Ishikawa (cell line): ENCODE measurements at regions not wholly inside any gene's neighbourhood (a gene's known extent, or its start where the extent isn't known, plus 50 kb on each side); places are given as distances from the start of the nearest gene placed in this dataset.

Experiments
- CEBPB ChIP-seq: IDR thresholded peaks from 2 replicates; pipeline ENCODE4 v1.6.1; 2012
- CREB1 ChIP-seq: IDR thresholded peaks from 2 replicates; pipeline ENCODE4 v1.6.1; 2012; ENCODE audit warnings: low read depth
- EGR1 ChIP-seq: IDR thresholded peaks from 2 replicates; pipeline ENCODE4 v1.6.1; 2012
- EP300 ChIP-seq: IDR thresholded peaks from 2 replicates; pipeline ENCODE4 v1.6.1; 2012; ENCODE audit warnings: borderline replicate concordance
- NFIC ChIP-seq: IDR thresholded peaks from 2 replicates; pipeline ENCODE4 v1.6.1; 2012
- RAD21 ChIP-seq: IDR thresholded peaks from 2 replicates; pipeline ENCODE4 v1.6.1; 2012; ENCODE audit warnings: low read depth
- TAF1 ChIP-seq: IDR thresholded peaks from 2 replicates; pipeline ENCODE4 v1.6.1; 2012; ENCODE audit warnings: low read depth, mild to moderate bottlenecking
- TCF12 ChIP-seq: IDR thresholded peaks from 2 replicates; pipeline ENCODE4 v1.6.1; 2012; ENCODE audit warnings: low read depth
- TEAD4 ChIP-seq: IDR thresholded peaks from 2 replicates; pipeline ENCODE4 v1.6.1; 2012
- YY1 ChIP-seq: IDR thresholded peaks from 2 replicates; pipeline ENCODE4 v1.6.1; 2012; ENCODE audit warnings: low read depth
- ZBTB7A ChIP-seq: IDR thresholded peaks from 2 replicates; pipeline ENCODE4 v1.6.1; 2012; ENCODE audit warnings: low read depth
- TF ChIP-seq, protein P1 (sequence below): IDR thresholded peaks from 2 replicates; pipeline ENCODE4 v1.6.1; 2012
- TF ChIP-seq, protein P2 (sequence below): IDR thresholded peaks from 2 replicates; pipeline ENCODE4 v1.6.1; 2012; ENCODE audit warnings: low read depth, mild to moderate bottlenecking
- TF ChIP-seq, protein P3 (sequence below): IDR thresholded peaks from 2 replicates; pipeline ENCODE4 v1.6.1; 2012

DNA sequence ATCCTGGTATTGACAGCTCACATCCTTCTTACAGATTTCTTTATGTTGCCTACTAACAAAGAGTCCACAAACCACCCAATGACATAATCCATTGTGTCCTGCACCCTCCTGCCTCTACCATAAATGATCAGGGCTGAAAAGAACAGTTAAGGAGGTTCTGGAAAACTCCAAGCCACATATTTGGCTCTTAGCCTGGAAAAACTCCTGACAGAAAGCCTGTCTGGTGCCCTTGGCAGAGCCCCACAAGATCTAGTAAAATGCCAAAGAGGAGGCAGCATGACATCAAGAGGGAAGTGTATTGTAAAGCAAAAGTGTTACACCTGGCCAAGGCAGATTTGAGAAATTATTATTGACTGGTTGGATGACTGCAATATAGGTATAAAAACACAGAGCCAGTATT lies 126.4 kb upstream of the VGLL2 start:
- no peak for TF ChIP-seq NFIC

DNA sequence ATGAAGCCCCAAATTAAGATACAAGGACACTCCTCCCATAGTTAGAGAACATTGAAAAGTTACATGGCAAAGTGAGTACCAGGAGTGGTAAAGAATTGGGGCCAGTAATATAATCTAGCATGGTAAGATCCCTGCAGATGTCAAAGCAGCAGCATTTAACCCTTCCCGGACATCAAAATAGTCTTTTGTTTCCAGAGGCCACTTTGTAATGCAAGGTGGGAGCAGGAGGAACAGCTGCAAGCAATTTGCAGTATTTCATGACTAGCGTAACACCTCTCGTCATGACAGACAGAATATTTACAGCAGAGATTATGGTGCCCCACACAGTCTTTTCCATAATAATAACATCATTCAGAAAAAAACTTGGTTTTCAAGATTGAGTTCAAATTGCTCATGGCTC lies 123.2 kb upstream of the VGLL2 start:
- TF ChIP-seq ZBTB7A (no peak), CREB1 (no peak)

DNA sequence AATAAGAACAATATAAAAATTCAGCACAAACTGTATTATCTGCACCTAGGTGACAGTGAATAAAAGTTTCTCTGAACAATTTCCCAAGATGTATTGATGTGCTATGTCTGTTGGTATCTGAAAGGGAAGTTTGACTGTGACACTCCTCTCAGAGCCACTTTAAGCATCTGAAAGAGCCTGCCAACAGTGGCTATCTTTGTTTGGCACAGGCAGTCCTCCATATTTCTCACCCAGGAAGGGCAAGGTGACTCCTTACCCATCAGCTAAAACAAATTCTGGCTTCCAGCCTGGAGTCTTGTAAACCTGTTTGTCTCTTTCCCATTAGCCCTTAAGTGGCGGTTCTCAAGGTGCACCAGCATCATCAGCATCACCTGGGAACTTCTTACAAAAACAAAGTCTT lies 122.4 kb upstream of the VGLL2 start:
- TF ChIP-seq YY1: no peak
- TF ChIP-seq TAF1: no peak
- TF ChIP-seq, protein P1, sequence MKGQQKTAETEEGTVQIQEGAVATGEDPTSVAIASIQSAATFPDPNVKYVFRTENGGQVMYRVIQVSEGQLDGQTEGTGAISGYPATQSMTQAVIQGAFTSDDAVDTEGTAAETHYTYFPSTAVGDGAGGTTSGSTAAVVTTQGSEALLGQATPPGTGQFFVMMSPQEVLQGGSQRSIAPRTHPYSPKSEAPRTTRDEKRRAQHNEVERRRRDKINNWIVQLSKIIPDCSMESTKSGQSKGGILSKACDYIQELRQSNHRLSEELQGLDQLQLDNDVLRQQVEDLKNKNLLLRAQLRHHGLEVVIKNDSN: no peak

DNA sequence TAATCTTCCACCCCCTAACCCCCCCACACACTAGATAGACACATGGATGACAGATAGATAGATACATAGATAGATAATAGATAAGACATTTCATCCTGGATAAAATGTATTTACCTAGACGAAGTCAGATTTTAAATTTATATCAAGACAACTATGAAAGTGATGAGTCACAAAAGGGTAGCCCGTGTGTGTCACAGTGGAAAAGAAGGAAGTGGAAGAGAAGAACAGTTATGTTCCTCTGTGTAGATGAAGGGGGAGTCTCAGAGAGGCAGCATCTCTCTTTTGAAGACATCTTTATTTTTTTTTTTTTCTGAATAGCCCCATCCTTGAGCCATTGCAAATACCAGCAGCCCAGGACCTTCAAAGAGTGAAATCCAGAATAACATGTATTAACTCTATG lies 121.7 kb upstream of the VGLL2 start:
- TF ChIP-seq TCF12: no peak
- TF ChIP-seq NFIC: no peak
- TF ChIP-seq ZBTB7A: no peak
- TF ChIP-seq YY1: no peak
- no peak for TF ChIP-seq EP300
- TF ChIP-seq, protein P2, sequence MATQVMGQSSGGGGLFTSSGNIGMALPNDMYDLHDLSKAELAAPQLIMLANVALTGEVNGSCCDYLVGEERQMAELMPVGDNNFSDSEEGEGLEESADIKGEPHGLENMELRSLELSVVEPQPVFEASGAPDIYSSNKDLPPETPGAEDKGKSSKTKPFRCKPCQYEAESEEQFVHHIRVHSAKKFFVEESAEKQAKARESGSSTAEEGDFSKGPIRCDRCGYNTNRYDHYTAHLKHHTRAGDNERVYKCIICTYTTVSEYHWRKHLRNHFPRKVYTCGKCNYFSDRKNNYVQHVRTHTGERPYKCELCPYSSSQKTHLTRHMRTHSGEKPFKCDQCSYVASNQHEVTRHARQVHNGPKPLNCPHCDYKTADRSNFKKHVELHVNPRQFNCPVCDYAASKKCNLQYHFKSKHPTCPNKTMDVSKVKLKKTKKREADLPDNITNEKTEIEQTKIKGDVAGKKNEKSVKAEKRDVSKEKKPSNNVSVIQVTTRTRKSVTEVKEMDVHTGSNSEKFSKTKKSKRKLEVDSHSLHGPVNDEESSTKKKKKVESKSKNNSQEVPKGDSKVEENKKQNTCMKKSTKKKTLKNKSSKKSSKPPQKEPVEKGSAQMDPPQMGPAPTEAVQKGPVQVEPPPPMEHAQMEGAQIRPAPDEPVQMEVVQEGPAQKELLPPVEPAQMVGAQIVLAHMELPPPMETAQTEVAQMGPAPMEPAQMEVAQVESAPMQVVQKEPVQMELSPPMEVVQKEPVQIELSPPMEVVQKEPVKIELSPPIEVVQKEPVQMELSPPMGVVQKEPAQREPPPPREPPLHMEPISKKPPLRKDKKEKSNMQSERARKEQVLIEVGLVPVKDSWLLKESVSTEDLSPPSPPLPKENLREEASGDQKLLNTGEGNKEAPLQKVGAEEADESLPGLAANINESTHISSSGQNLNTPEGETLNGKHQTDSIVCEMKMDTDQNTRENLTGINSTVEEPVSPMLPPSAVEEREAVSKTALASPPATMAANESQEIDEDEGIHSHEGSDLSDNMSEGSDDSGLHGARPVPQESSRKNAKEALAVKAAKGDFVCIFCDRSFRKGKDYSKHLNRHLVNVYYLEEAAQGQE: no peak
- no peak for TF ChIP-seq TAF1

DNA sequence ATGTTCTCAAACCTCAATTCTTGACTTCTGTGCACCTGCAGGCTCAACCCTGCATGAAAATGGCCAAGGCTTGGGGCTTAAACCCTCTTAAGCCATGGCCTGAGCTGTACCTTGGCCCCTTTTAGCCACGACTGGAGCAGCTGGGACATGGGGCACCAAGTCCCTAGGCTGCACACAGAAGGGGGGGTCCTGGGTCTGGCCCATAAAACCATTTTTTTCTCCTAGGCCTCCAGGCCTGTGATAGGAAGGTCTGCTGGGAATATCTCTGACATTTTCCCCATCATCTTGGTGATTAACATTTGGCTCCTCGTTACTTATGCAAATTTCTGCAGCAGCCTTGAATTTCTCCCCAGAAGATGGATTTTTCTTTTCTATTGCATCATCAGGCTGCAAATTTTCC lies 119.4 kb upstream of the VGLL2 start:
- TF ChIP-seq TAF1 (no peak), TCF12 (no peak), NFIC (no peak), RAD21 (no peak), ZBTB7A (no peak), EGR1 (no peak), EP300 (no peak), TEAD4 (no peak), CREB1 (no peak)
- TF ChIP-seq, protein P1: no peak
- TF ChIP-seq, protein P3, sequence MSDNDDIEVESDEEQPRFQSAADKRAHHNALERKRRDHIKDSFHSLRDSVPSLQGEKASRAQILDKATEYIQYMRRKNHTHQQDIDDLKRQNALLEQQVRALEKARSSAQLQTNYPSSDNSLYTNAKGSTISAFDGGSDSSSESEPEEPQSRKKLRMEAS: no peak

DNA sequence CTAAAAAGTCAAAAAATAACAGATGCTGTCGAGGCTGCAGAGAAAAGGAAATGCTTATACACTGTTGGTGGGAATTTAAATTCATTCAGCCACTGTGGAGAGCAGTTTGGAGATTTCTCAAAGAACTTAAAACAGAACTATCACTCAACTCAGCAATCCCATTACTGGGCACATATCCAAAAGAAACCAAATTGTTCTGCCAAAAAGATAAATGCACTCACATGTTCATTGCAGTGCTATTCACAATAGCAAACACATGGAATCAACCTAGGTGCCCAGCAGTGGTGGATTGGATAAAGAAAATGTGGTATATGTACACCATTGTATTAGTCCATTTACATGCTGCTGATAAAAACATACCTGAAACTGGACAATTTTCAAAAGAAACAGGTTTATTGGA lies 116.0 kb upstream of the VGLL2 start:
- TF ChIP-seq TAF1: no peak

DNA sequence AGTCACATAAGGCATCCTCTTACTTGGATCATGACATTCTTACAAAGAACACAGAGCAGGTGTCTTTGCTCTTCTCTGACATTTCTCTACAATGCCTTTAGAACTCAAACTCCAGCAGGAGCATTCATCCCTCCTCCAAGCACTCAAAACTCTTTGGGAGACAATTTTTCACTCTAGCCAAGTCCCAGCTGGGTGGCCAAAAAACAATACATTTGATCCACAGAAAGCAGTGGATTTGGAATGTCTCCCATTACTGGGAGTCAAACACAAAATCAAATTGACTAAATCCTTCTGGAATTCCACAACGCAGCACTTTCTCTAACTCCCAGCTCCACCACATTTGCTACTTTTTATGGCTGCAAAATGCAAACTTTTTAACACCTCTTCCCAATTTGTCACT lies 108.6 kb upstream of the VGLL2 start:
- TF ChIP-seq, protein P3: no peak
- TF ChIP-seq, protein P1: no peak
- TF ChIP-seq TCF12: no peak
- no peak for TF ChIP-seq TEAD4
- no peak for TF ChIP-seq CREB1
- no peak for TF ChIP-seq TAF1

DNA sequence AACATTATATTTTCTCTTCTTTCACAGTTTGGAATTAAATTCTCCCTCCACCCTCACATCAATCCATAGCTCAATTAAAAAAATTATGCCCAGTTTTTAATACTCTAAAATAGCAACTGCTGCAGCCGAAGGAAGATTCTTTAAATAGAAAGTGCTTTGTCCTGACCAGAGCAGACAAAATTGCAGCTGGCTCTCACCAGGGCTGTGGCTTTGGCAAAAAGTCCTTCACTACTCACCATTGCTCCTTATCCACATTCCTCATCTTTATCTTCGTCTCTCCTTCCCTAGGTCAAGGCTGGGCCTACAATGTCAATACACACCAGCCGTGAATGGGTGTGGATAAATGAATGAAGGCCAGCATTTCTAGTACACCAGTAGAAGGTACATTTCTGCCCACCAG lies 107.9 kb upstream of the VGLL2 start:
- TF ChIP-seq, protein P3: no peak
- no peak for TF ChIP-seq EP300

DNA sequence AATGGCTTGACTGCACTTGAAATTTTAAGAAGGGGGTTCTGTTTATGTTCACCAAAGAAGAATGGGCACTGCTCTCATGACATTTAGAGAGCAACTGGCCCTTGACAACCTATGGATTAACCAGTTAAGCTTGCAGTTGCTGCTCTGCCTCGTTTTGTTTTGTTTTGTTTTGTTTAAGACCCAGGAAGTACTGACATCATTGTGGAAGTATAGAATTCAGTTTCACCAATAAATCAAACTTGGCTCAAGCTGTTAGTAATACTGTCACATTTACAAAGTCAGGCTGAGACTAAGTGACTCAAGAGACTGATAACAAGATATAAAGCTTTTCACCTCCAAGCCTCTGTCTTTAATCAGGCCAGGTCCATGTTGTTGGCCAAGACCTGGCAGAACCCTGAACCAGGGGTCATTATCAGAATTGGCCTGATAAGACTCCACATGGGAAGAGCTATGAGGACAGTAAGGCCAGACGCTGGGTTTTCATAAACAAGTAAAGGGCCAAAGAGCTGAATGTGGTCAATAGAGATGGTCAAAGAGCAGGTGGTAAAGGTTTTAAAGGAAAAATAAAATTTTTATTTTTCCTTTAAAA lies 99.4 kb upstream of the VGLL2 start:
- TF ChIP-seq, protein P1: no peak
- no peak for TF ChIP-seq YY1
- TF ChIP-seq EP300: no peak
- TF ChIP-seq CREB1: no peak
- no peak for TF ChIP-seq ZBTB7A
- TF ChIP-seq TEAD4: no peak
- TF ChIP-seq, protein P2: no peak
- no peak for TF ChIP-seq NFIC
- TF ChIP-seq TCF12: no peak
- TF ChIP-seq EGR1: no peak
- no peak for TF ChIP-seq CEBPB
- TF ChIP-seq, protein P3: no peak
- no peak for TF ChIP-seq RAD21
- no peak for TF ChIP-seq TAF1
